ENCODE measurements at regions not wholly inside any gene's neighbourhood (a gene's known extent, or its start where the extent isn't known, plus 50 kb on each side); places are given as distances from the start of the nearest gene placed in this dataset.

DNA sequence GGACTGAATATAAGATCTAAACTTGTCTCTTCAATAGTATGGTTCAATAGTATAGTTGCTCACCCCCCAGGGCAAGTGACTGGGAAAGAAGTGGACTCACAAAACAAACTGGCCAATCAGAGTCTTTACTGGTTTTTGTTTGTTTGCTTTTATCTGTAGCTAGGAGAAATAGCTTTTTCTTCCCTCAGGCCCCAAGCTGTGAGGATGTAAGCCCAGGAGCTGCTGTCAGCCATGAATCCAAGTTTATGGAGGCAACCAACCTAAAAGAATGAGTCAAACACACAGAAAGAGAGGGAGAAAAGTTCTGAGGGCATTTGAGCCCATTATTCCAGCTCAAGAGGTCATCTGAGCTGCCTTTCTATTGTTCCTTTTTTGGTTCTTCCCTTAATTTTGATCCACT, 375.3 kb downstream of the BCAT1 start:
- TF ChIP-seq, protein P1, sequence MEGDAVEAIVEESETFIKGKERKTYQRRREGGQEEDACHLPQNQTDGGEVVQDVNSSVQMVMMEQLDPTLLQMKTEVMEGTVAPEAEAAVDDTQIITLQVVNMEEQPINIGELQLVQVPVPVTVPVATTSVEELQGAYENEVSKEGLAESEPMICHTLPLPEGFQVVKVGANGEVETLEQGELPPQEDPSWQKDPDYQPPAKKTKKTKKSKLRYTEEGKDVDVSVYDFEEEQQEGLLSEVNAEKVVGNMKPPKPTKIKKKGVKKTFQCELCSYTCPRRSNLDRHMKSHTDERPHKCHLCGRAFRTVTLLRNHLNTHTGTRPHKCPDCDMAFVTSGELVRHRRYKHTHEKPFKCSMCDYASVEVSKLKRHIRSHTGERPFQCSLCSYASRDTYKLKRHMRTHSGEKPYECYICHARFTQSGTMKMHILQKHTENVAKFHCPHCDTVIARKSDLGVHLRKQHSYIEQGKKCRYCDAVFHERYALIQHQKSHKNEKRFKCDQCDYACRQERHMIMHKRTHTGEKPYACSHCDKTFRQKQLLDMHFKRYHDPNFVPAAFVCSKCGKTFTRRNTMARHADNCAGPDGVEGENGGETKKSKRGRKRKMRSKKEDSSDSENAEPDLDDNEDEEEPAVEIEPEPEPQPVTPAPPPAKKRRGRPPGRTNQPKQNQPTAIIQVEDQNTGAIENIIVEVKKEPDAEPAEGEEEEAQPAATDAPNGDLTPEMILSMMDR (conservative IDR thresholded peaks at IDR 0.05; ENCODE audit: low read depth, low read length), result no peak
- no peak overlapping the region for H3K4me3 ChIP-seq (ENCODE audit: low read depth, low read length)
- DNase-seq (ENCODE audit: low read depth), result peak; percentile 53

DNA sequence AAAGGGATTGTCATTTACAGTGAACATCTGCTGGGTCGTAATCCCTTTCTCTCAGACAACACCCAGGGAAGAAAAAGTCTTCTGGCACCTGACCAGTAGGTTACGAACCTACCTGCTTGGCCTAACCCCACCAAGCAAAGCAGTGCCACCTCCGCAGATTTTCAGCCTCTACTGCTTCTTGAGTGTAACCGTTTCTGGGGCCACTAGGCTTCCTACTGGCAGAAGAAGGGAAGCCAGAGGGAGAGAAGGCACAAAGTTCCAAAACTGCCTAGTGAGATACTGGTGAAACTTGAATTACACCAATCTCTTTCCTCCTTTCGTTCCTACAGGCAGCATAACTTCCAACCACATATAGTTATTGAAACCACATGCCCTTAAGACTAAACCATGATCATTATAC, 383.6 kb downstream of the BCAT1 start:
- DNase-seq (ENCODE audit: low read depth), result peak; percentile 7

DNA sequence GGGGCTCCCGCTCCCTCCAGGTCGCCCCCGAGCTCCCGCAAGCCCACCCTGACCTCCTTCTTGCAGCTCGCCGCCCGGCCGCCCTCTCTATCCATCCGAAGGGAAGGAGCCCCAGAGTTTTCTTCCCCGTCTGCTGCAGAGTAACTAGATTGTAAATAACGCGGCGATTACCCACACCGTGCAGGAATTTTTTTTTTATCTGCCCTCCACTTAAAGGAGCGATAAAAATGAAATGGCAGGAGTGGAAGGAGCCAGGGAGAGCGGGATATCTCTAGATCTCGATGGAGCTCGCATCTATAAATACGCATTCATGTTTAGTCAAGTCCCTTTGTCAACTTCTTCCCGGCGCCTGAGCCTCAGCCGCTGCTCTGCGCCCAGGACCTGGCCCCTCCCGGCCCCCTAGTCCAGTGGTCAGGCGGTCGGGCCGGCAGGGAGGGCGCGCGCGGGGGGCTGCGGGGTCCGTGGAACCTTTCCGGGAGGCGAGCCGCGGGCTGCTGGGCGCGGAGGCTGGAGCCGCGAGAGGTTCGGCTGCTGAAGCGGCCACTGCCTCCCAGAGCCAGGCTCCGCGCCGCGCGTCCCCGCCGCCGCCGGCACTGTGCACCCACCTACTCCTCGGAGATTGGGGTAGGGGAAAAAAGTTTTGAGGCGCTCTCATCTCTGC, 386.0 kb downstream of the BCAT1 start:
- TF ChIP-seq, protein P1 (conservative IDR thresholded peaks at IDR 0.05; ENCODE audit: low read depth, low read length), result no peak
- DNase-seq (ENCODE audit: low read depth), result peak; percentile 70
- H3K4me3 ChIP-seq (ENCODE audit: low read depth, low read length), result peak overlapping the region; percentile 87

More for the DNA sequence above, 383.6 kb downstream of the BCAT1 start:
- TF ChIP-seq, protein P1 (conservative IDR thresholded peaks at IDR 0.05; ENCODE audit: low read depth, low read length), result no peak
- H3K4me3 ChIP-seq (ENCODE audit: low read depth, low read length), result no peak overlapping the region

DNA sequence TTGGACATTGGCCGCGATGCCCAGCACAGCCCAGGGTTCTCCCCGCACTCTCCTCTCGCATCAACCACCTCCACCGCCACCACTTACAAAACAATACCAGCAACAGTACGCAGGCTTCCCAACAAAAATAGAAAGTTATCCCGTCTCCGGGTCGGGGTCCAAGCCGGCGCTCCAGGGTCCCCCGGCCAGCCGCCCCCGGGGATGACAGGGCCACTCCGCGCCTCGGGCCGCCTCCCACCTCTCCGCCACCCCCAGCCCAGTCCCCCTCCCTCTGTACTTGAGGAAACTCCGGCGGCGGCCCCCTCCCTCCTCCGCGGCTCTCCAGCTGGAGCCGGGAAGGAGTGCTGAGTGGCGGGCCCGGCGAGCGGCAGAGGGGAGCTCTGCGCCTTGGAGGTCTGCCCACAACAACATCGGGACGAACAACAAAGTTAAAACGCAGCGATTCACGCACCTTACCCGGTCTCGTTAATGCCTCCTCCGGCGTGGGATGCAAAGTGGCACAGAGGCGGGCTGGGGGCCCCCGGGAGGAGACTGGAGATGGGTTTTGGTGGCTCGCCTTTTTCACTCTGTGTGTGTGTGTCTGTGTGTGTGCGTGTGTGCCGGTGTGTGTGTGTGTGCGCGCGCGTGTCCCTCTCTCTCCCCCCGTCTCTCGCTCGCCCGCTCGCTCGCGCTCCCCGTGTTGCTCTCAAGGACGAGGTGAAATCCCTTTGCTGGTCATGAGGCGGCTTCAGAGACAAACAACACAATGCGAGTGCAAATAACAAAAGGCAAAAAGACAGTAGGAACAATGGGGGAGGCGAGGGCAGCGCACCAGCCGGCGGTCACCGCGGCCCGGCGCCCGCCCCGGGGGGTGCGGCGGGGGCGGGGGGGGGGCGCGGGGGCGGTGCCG, 386.8 kb downstream of the BCAT1 start:
- TF ChIP-seq, protein P1 (conservative IDR thresholded peaks at IDR 0.05; ENCODE audit: low read depth, low read length), result no peak
- peak overlapping the region; percentile 87 for H3K4me3 ChIP-seq (ENCODE audit: low read depth, low read length)
- peak; percentile 81 for DNase-seq (ENCODE audit: low read depth)

DNA sequence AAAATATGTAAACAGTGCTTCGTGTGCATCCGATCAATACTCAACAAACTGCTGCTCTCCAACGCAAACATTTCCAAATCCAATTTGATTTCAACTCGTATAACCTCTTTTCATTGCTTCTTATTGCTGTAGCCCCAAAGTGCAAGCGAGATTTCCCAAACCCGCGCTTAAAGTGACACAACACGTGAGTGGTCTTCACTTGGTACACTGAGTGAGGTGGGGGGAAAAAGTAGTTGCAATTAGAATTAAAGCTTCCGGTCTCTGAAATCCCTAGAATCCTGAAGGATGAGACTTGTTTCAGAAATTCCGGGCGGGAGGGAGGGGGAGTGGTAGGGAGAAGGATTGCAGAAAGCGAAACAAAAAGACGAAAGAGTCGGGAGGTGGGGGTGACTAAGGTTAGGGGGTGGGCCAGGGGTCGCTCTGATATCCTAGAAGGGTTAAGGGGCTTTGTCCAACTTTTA, 387.5 kb downstream of the BCAT1 start:
- peak; percentile 45 for DNase-seq (ENCODE audit: low read depth)
- TF ChIP-seq, protein P1 (conservative IDR thresholded peaks at IDR 0.05; ENCODE audit: low read depth, low read length), result no peak
- peak overlapping the region; percentile 87 for H3K4me3 ChIP-seq (ENCODE audit: low read depth, low read length)

DNA sequence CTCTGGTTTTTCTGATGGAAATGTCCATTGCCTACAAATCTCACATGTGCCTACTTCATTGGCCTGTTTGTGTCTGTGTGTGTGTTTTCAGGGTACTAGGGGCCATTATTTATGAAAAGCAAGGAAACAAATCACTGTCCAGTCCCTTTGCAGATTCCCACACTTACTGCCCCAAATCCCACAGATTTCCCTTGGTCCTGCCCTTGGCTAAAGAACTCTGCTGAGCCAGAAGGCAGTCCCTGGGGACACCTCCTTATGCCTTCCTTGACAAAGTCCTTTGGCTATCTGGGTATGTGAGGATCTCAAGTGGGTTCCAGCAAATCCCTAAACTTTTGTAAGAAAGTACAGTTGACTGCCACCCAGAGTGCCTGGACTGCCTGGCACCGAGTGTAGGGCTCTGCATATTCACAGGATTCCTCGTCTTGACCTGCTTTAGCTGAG, 388.1 kb downstream of the BCAT1 start:
- DNase-seq (ENCODE audit: low read depth), result peak; percentile 25
- peak overlapping the region; percentile 87 for H3K4me3 ChIP-seq (ENCODE audit: low read depth, low read length)

More for the DNA sequence above, 388.1 kb downstream of the BCAT1 start:
- TF ChIP-seq, protein P1 (conservative IDR thresholded peaks at IDR 0.05; ENCODE audit: low read depth, low read length), result no peak

Data from choroid plexus epithelial cell (primary cell).